Mucosa of stomach (tissue), 1 donor: ENCODE measurements at regions not wholly inside any gene's neighbourhood (a gene's known extent, or its start where the extent isn't known, plus 50 kb on each side); places are given as distances from the start of the nearest gene placed in this dataset.

Source experiments
- H3K27me3 ChIP-seq: one replicate; pipeline ENCODE4 v1.7.0; 2013; ENCODE audit warnings: mild to moderate bottlenecking, low read length; ENCODE audit not compliant: control insufficient read depth, insufficient read depth
- H3K36me3 ChIP-seq: one replicate; pipeline ENCODE4 v1.7.0; 2013; ENCODE audit warnings: low read length; ENCODE audit not compliant: control insufficient read depth, insufficient read depth
- H3K4me1 ChIP-seq: one replicate; pipeline ENCODE4 v1.7.0; 2013; ENCODE audit warnings: mild to moderate bottlenecking, low read length; ENCODE audit not compliant: control insufficient read depth, insufficient read depth
- H3K4me3 ChIP-seq: one replicate; pipeline ENCODE4 v1.7.0; 2013; ENCODE audit warnings: low read length
- H3K9ac ChIP-seq: one replicate; pipeline ENCODE4 v1.7.0; 2013; ENCODE audit warnings: mild to moderate bottlenecking, low read length, moderate library complexity
- H3K9me3 ChIP-seq: one replicate; pipeline ENCODE4 v1.7.0; 2013; ENCODE audit warnings: mild to moderate bottlenecking, low read length, moderate library complexity; ENCODE audit not compliant: control insufficient read depth
- donor health status: Pancreatic carcinoma.

GRCh38 chr18:78071166-78071710, 821.6 kb downstream of the GALR1 start:
- no peak overlapping the region for H3K4me3 ChIP-seq
- H3K4me1 ChIP-seq, result no peaks in the 10 kb centered on the region
- no peaks in the 10 kb centered on the region for H3K9me3 ChIP-seq
- no peaks in the 10 kb centered on the region for H3K27me3 ChIP-seq
- no peaks in the 10 kb centered on the region for H3K36me3 ChIP-seq
- no peak overlapping the region for H3K9ac ChIP-seq

DNA sequence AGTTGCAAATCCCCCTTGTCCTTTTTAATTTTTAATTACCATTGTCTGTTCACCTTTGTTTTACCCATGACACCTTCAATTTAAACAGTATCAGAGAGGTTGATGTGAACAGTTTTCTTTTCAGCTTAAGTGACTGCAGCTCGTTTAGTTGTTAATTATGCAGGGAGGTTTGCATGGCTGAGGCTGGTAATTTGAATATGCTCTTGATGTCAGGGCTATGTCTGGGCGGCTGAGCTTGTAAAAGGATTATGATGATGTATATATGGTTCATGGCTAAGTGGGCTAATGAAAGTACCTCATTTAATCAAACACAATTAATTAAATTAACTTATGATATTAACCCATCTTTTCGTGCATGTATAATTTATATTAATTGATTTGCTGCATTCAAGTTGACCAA, 822.1 kb downstream of the GALR1 start:
- no peaks in the 10 kb centered on the region for H3K27me3 ChIP-seq
- no peaks in the 10 kb centered on the region for H3K4me1 ChIP-seq
- no peak overlapping the region for H3K4me3 ChIP-seq
- H3K9me3 ChIP-seq, result no peaks in the 10 kb centered on the region
- H3K9ac ChIP-seq, result no peak overlapping the region
- no peaks in the 10 kb centered on the region for H3K36me3 ChIP-seq

DNA sequence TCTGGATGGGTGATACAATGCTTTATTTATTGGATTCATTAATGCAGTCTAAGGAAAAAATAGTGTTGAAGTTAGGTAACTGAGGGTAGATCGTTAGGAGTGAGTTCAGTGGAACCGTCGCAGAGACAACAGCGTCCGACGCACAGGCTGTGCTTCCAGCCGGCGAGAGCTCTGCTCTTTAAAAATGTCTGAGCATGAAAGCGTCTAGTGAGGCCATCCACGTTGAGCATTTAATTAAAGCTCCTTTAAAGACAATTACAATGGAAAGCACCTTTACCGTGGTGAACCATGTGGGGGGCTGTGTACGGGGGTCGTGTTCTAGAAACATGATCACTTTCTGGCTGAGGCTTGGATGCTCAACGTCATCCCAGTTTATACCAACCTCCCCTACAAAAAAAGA, 822.7 kb downstream of the GALR1 start:
- Histone ChIP-seq H3K36me3 (no peaks in the 10 kb centered on the region), H3K27me3 (no peaks in the 10 kb centered on the region), H3K9ac (no peak overlapping the region), H3K4me1 (no peaks in the 10 kb centered on the region), H3K9me3 (no peaks in the 10 kb centered on the region), H3K4me3 (no peak overlapping the region)

- H3K27me3 ChIP-seq, result no peaks in the 10 kb centered on the region
- no peaks in the 10 kb centered on the region for H3K36me3 ChIP-seq
- H3K4me3 ChIP-seq, result no peak overlapping the region
- no peak overlapping the region for H3K9ac ChIP-seq
- H3K4me1 ChIP-seq, result no peaks in the 10 kb centered on the region
- no peaks in the 10 kb centered on the region for H3K9me3 ChIP-seq
These were observed 823.6 kb downstream of the GALR1 start for GRCh38 chr18:78073275-78073674.

GRCh38 chr18:78074400-78075020, 824.9 kb downstream of the GALR1 start:
- Histone ChIP-seq H3K9ac (no peak overlapping the region), H3K36me3 (no peaks in the 10 kb centered on the region), H3K27me3 (no peaks in the 10 kb centered on the region), H3K4me3 (no peak overlapping the region), H3K4me1 (no peaks in the 10 kb centered on the region), H3K9me3 (no peaks in the 10 kb centered on the region)

DNA sequence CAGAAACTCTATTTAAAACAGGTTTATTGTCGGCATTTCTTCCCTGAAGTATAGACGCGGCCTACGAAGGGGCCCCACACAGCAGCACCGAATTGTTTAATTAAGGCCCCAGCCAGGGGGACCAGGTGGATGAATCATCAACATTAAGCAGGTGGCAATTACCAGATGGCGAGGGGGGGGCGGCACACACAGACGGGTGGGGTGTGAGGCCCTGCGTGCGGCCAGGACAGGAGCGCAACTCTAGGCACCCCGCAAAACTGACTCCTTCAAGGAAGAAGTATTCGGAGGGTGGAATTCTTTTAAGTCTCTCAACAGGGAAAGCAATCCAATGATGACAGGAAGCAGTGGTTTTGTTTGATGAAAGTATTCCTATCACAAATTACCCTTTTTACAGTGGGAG, 830.4 kb downstream of the GALR1 start:
- H3K27me3 ChIP-seq, result no peaks in the 10 kb centered on the region
- no peak overlapping the region for H3K9ac ChIP-seq
- H3K36me3 ChIP-seq, result no peaks in the 10 kb centered on the region

DNA sequence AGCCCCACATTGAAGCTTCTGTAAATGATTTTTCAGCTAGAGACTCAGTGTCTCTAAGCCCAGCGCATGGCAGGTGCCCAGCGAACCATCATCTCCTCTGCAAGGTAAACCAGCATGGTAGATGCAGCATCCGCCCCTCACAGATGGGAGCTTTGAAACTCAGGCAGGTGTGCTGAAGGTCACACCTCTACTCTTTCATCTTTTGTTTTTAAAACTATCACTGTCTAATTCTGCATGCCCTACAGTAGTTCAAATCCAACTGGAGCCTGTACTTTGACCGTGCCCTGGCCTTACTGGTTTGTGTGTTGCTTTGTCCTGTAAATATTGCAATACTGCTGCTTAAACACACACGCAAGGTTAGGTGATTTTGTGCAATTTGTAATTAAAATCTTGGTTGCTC, 831.1 kb downstream of the GALR1 start:
- no peak overlapping the region for H3K9ac ChIP-seq
- no peaks in the 10 kb centered on the region for H3K4me1 ChIP-seq
- no peaks in the 10 kb centered on the region for H3K27me3 ChIP-seq
- no peaks in the 10 kb centered on the region for H3K36me3 ChIP-seq
- H3K4me3 ChIP-seq, result no peak overlapping the region
- no peaks in the 10 kb centered on the region for H3K9me3 ChIP-seq

More for the DNA sequence above, 830.4 kb downstream of the GALR1 start:
- no peaks in the 10 kb centered on the region for H3K4me1 ChIP-seq
- H3K9me3 ChIP-seq, result no peaks in the 10 kb centered on the region
- H3K4me3 ChIP-seq, result no peak overlapping the region

DNA sequence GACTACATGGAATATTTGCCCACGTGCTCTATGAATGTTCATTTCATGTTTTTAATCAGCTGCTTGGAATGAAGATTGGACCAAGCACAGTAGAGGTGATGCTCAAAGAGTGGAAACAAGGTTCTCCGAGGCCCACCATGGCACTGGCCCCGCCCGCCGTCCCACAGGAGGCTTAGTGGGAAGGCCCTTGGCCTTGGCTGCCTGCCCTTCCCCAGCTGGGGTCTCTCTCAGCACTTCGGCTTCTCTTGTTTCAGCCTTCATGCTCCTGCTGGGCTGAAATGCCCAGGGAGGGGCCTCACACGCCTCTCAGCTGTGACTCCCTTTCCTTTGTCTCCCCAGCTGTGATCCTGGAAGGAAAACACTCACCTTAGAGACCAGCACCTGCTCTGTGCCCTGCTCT, 833.2 kb downstream of the GALR1 start:
- Histone ChIP-seq H3K4me3 (no peak overlapping the region), H3K9ac (no peak overlapping the region), H3K27me3 (no peaks in the 10 kb centered on the region), H3K4me1 (no peaks in the 10 kb centered on the region), H3K36me3 (no peaks in the 10 kb centered on the region), H3K9me3 (no peaks in the 10 kb centered on the region)

- Histone ChIP-seq H3K36me3 (no peaks in the 10 kb centered on the region), H3K4me1 (no peaks in the 10 kb centered on the region), H3K9me3 (no peaks in the 10 kb centered on the region), H3K4me3 (no peak overlapping the region), H3K27me3 (no peaks in the 10 kb centered on the region), H3K9ac (no peak overlapping the region)
These were observed 835.9 kb downstream of the GALR1 start for GRCh38 chr18:78085241-78086185.

DNA sequence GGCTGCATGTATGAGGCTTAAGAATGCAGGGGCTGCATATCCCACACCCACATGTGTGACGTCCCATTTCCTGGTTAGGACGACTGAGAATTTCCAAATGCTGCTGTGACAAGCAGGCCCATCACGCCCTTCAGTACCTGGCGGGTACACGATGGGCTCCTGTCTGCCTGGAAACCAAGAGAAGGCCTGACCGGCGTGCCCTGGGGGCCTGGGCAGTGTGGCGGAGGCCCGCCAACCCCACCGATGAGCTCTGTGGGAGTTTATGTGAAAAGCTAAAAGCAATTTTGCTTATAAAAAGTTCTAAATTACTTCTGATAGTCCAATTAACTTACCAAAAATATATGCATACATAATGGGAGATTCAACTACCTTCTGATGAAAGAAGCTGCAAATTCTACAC, 837.3 kb downstream of the GALR1 start:
- Histone ChIP-seq H3K36me3 (no peaks in the 10 kb centered on the region), H3K4me3 (no peak overlapping the region), H3K9ac (no peak overlapping the region), H3K27me3 (no peaks in the 10 kb centered on the region), H3K9me3 (no peaks in the 10 kb centered on the region), H3K4me1 (no peaks in the 10 kb centered on the region)

- H3K9me3 ChIP-seq, result no peaks in the 10 kb centered on the region
- H3K9ac ChIP-seq, result no peak overlapping the region
- no peaks in the 10 kb centered on the region for H3K36me3 ChIP-seq
- no peaks in the 10 kb centered on the region for H3K4me1 ChIP-seq
- no peaks in the 10 kb centered on the region for H3K27me3 ChIP-seq
- no peak overlapping the region for H3K4me3 ChIP-seq
These were observed 837.7 kb downstream of the GALR1 start for GRCh38 chr18:78087338-78087737.

GRCh38 chr18:78090584-78090983, 840.9 kb downstream of the GALR1 start:
- no peaks in the 10 kb centered on the region for H3K9me3 ChIP-seq

More at GRCh38 chr18:78090584-78090983, 840.9 kb downstream of the GALR1 start:
- H3K9ac ChIP-seq, result no peak overlapping the region
- H3K4me3 ChIP-seq, result no peak overlapping the region
- H3K27me3 ChIP-seq, result no peaks in the 10 kb centered on the region
- no peaks in the 10 kb centered on the region for H3K4me1 ChIP-seq
- H3K36me3 ChIP-seq, result no peaks in the 10 kb centered on the region
